ENCODE measurements at regions not wholly inside any gene's neighbourhood (a gene's known extent, or its start where the extent isn't known, plus 50 kb on each side); places are given as distances from the start of the nearest gene placed in this dataset.

DNA sequence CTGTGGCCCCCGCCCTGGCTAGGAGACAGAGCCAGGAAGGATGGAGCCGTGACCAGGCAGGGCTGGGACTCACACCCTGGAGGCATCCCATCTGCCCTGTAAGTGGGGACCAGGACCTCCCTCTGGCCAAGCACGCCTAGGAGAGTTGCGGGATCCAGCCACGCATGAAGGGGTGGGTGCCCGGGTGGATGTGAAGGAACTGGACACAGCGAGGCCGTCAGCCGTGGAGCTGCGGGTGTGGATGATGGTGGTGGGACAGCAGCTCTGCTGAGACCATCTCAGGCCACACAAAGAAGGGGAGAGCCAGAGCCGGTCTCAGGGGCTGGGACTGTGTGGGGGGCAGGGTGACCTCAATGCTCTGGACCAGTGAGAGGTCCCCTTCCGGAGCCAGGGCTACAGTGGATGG, 746.4 kb downstream of the BRD1 start:
- Histone ChIP-seq H3K36me3 (ENCODE audit: control insufficient read depth in 2 of 2, insufficient read depth in 2 of 2, low read length in 2 of 2) (no peaks in the 10 kb centered on the region), H3K4me3 (ENCODE audit: low read length in 2 of 2) (no peak overlapping the region), H3K4me1 (ENCODE audit: control insufficient read depth, insufficient read depth, low read length) (no peaks in the 10 kb centered on the region), H3K9ac (ENCODE audit: low read length in 2 of 2) (no peak overlapping the region), H3K27me3 (ENCODE audit: control insufficient read depth in 1 of 2, insufficient read depth in 2 of 2, low read length in 2 of 2) (peaks cover 0 to 2% of the 10 kb centered on the region in 2 donors), H3K9me3 (ENCODE audit: control insufficient read depth in 2 of 2, low read length in 2 of 2) (no peaks in the 10 kb centered on the region), H3K27ac (ENCODE audit: low read length) (no peak overlapping the region)

DNA sequence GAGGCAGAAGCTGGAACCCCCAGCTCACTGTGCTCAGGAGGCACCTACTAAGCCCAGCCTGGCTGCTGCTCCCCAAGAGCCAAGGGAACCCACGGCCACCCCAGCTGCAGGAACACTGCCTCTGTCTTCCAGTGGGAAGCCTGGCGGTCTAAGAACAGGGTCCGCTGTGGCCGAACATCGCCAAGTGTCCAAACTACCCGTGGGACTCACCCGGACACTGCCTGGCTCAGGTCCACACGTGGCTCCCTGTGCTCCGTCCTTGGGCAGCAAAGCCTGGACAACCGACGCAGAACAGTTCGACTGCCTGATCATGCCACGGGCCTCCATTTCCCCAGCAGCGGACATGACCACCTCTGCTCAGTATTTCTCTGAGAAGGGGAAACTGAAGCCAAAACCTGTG, 747.0 kb downstream of the BRD1 start:
- no peaks in the 10 kb centered on the region for H3K4me1 ChIP-seq (ENCODE audit: control insufficient read depth, insufficient read depth, low read length)
- H3K9me3 ChIP-seq (ENCODE audit: control insufficient read depth in 2 of 2, low read length in 2 of 2): no peaks in the 10 kb centered on the region
- no peak overlapping the region for H3K27ac ChIP-seq (ENCODE audit: low read length)
- H3K4me3 ChIP-seq (ENCODE audit: low read length in 2 of 2): no peak overlapping the region
- peaks cover 0 to 2% of the 10 kb centered on the region in 2 donors for H3K27me3 ChIP-seq (ENCODE audit: control insufficient read depth in 1 of 2, insufficient read depth in 2 of 2, low read length in 2 of 2)
- no peaks in the 10 kb centered on the region for H3K36me3 ChIP-seq (ENCODE audit: control insufficient read depth in 2 of 2, insufficient read depth in 2 of 2, low read length in 2 of 2)
- no peak overlapping the region for H3K9ac ChIP-seq (ENCODE audit: low read length in 2 of 2)

DNA sequence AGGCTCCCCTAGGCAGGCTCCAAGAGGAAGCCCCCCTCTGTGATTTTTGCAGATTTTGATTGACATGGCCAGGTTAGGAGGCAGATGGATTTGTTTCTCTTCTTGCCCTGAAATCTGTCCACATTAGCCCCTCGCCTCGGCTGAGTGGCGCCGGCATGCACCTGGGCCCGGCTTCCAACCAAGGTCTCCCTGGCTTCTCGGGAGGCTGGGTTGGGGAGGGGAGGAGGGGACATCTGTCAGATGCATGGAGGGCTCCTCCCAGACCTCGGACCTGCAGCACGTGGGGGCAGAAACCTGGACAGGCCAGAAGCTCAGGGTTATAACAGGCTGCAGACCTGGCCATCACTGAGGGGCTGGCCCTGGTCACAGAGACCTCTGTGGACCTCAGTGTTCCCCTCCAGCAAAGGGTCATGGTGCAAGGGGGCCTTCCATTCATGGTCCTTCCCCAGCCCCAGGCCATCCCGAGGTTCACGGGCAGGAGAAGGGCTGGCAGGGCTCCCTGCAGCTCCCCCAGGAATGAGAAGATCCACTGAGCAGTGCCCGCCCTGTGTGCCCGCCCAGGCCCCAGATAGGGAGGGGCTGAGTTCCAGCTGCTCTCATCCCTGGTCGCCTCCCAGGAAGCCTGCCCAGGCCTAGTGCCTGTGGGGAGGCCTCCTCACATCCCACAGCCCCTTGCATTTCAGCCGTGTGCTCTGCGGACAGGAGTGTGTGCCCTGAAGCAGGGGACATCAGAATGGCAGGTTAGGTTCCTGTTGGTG, 747.8 kb downstream of the BRD1 start:
- Histone ChIP-seq H3K27ac (ENCODE audit: low read length) (no peak overlapping the region), H3K4me1 (ENCODE audit: control insufficient read depth, insufficient read depth, low read length) (no peaks in the 10 kb centered on the region), H3K27me3 (ENCODE audit: control insufficient read depth in 1 of 2, insufficient read depth in 2 of 2, low read length in 2 of 2) (peaks cover 0 to 2% of the 10 kb centered on the region in 2 donors), H3K9ac (ENCODE audit: low read length in 2 of 2) (no peak overlapping the region), H3K36me3 (ENCODE audit: control insufficient read depth in 2 of 2, insufficient read depth in 2 of 2, low read length in 2 of 2) (no peaks in the 10 kb centered on the region), H3K4me3 (ENCODE audit: low read length in 2 of 2) (no peak overlapping the region), H3K9me3 (ENCODE audit: control insufficient read depth in 2 of 2, low read length in 2 of 2) (no peaks in the 10 kb centered on the region)

DNA sequence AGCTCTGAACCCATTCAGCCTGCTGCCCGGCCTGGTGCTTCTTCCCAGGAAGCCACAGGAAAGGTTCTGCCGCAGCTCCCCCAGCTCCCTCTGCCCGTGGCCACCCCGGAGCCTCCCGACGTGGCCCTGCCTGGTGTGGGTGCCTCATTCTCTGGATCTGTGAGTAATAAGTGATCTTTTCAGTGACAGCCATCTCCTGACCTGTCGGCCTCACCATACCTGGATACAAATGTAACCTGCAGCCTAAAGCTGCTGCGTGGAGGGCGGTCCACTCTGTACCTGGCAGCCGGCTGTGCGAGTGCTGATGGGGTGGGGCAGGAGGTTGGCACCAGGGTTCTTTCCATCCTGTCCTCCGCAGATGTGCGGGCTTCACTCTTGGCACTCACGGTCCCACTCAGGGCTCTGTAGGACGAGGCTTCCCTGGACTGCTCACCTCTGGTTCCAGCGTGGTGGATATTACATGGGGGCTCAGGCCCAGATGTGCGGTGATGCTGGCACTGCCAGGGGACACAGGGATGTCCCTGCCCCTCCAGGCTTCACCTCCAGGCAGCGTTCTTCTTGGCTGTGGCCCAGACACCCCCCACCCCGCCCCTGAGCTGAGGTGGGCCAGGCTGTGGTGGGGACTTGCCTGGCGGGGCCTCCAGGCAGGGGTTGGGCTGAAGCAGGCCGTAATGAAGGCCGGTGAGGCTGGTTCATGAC, 748.5 kb downstream of the BRD1 start:
- H3K36me3 ChIP-seq (ENCODE audit: control insufficient read depth in 2 of 2, insufficient read depth in 2 of 2, low read length in 2 of 2): no peaks in the 10 kb centered on the region
- H3K4me1 ChIP-seq (ENCODE audit: control insufficient read depth, insufficient read depth, low read length): no peaks in the 10 kb centered on the region
- no peak overlapping the region for H3K27ac ChIP-seq (ENCODE audit: low read length)
- no peaks in the 10 kb centered on the region for H3K9me3 ChIP-seq (ENCODE audit: control insufficient read depth in 2 of 2, low read length in 2 of 2)
- no peak overlapping the region for H3K4me3 ChIP-seq (ENCODE audit: low read length in 2 of 2)
- no peak overlapping the region for H3K9ac ChIP-seq (ENCODE audit: low read length in 2 of 2)
- peaks cover 0 to 4% of the 10 kb centered on the region in 2 donors for H3K27me3 ChIP-seq (ENCODE audit: control insufficient read depth in 1 of 2, insufficient read depth in 2 of 2, low read length in 2 of 2)

DNA sequence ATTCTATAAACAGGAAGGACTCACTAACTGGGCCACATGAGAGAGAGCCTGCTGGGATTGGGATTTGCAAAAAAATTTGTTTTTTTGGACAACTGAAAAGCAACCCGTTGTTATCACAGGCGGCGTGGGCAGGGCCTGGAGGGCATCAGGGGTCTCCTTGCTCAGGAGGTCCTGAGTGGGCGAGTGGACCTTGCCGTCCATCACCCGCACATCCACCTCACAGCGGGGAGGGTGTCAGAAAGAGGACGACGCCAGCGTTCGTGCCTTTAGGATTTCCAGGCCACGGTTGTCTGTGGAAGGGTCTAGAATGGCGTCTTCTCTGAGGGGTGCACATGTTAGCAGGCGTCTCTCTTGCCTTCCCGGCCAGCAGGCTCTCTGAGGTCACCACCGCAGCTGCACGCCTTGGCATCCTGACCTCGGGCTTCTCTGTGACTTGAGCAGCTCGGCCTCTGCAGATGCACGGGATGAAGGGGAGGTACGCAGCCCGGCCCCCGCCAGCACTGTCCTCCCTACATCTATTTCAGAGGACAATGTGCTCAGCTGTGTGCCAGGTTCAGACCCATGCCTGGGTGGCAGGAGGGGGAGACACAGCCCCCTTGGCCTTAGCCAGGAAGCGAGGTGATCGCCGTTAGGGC, 749.5 kb downstream of the BRD1 start:
- Histone ChIP-seq H3K27me3 (ENCODE audit: control insufficient read depth in 1 of 2, insufficient read depth in 2 of 2, low read length in 2 of 2) (peaks cover 0 to 2% of the 10 kb centered on the region in 2 donors), H3K27ac (ENCODE audit: low read length) (no peak overlapping the region), H3K9me3 (ENCODE audit: control insufficient read depth in 2 of 2, low read length in 2 of 2) (no peaks in the 10 kb centered on the region), H3K36me3 (ENCODE audit: control insufficient read depth in 2 of 2, insufficient read depth in 2 of 2, low read length in 2 of 2) (no peaks in the 10 kb centered on the region), H3K9ac (ENCODE audit: low read length in 2 of 2) (no peak overlapping the region), H3K4me1 (ENCODE audit: control insufficient read depth, insufficient read depth, low read length) (no peaks in the 10 kb centered on the region), H3K4me3 (ENCODE audit: low read length in 2 of 2) (no peak overlapping the region)

DNA sequence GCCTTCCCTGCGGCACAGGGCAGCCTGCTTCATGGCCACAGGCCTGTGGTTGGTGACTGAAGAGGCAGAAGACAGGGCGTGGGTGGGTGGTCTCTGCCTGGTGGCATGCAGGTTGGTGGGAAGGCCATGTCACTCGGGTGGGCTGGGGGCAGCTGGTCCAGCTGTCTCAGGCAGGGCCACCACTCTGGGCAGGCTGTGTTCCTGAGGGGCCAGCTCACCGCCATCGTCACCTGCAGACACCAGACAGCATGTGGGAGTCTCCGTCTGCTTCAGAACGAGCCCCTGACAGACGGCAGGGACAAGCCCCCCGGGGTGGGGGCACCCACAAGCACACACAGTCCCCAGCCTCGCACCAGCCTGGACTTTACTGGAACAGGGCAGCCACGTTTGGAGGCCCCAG, 750.1 kb downstream of the BRD1 start:
- Histone ChIP-seq H3K36me3 (ENCODE audit: control insufficient read depth in 2 of 2, insufficient read depth in 2 of 2, low read length in 2 of 2) (no peaks in the 10 kb centered on the region), H3K4me1 (ENCODE audit: control insufficient read depth, insufficient read depth, low read length) (no peaks in the 10 kb centered on the region), H3K27me3 (ENCODE audit: control insufficient read depth in 1 of 2, insufficient read depth in 2 of 2, low read length in 2 of 2) (peaks cover 0 to 2% of the 10 kb centered on the region in 2 donors), H3K4me3 (ENCODE audit: low read length in 2 of 2) (no peak overlapping the region), H3K27ac (ENCODE audit: low read length) (no peak overlapping the region), H3K9me3 (ENCODE audit: control insufficient read depth in 2 of 2, low read length in 2 of 2) (no peaks in the 10 kb centered on the region), H3K9ac (ENCODE audit: low read length in 2 of 2) (no peak overlapping the region)

DNA sequence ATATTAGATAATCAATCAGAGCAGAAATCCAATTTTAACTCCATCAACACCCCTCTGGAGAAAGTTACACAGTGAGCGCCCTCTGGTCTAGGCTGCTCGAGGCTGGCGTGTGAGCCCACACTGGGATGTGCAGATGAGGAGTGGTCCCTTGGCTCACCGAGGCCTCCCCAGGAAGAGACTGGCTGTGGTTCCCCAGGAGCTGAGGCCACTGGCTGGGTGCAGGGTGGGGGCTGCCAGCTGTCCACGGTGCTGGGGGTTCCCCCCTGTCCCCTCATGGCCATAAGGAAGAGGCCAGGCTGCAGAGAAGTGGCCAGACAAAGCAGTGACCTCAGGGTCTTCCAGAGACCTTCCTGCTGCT, 750.7 kb downstream of the BRD1 start:
- Histone ChIP-seq H3K36me3 (ENCODE audit: control insufficient read depth in 2 of 2, insufficient read depth in 2 of 2, low read length in 2 of 2) (no peaks in the 10 kb centered on the region), H3K9me3 (ENCODE audit: control insufficient read depth in 2 of 2, low read length in 2 of 2) (no peaks in the 10 kb centered on the region), H3K27ac (ENCODE audit: low read length) (no peak overlapping the region), H3K4me3 (ENCODE audit: low read length in 2 of 2) (no peak overlapping the region), H3K27me3 (ENCODE audit: control insufficient read depth in 1 of 2, insufficient read depth in 2 of 2, low read length in 2 of 2) (peaks cover 0 to 2% of the 10 kb centered on the region in 2 donors), H3K9ac (ENCODE audit: low read length in 2 of 2) (no peak overlapping the region), H3K4me1 (ENCODE audit: control insufficient read depth, insufficient read depth, low read length) (no peaks in the 10 kb centered on the region)

DNA sequence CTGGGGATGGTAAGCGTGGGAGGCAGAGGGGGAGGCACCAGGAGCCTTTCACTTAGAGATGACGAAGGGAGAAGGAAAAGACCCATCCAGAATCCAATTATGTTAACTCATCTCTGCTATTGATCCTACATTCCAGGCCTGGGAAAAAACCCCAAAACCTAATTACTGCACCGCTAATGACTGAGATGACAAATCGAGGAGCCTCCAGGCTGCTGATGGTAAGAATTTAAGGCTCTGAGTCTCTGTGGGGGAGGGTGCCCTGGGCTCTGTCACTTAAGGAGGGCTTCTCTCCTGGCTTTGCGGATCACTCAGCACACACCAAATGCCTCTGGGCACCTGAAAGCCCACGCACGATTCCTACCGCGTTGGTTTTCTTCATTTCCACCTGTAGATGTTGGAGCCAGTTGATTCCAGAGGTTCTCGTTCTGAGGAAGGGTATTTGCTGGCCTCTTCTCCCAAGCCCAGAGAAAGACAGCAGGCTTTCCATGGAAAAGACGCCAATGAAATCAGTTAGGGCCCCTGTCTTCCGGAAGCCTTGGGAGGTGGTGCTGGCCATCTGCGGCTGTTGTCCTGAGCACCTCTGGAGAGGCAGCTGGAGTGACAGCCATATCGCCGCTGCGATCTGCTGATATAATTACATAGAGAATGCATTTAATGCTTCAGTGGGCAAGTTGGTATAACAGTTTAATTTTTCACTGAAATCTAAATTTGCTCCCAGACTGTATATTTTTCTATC, 751.2 kb downstream of the BRD1 start:
- Histone ChIP-seq H3K27ac (ENCODE audit: low read length) (no peak overlapping the region), H3K36me3 (ENCODE audit: control insufficient read depth in 2 of 2, insufficient read depth in 2 of 2, low read length in 2 of 2) (no peaks in the 10 kb centered on the region), H3K4me1 (ENCODE audit: control insufficient read depth, insufficient read depth, low read length) (no peaks in the 10 kb centered on the region), H3K27me3 (ENCODE audit: control insufficient read depth in 1 of 2, insufficient read depth in 2 of 2, low read length in 2 of 2) (peaks cover 0 to 2% of the 10 kb centered on the region in 2 donors), H3K9ac (ENCODE audit: low read length in 2 of 2) (no peak overlapping the region), H3K9me3 (ENCODE audit: control insufficient read depth in 2 of 2, low read length in 2 of 2) (no peaks in the 10 kb centered on the region), H3K4me3 (ENCODE audit: low read length in 2 of 2) (no peak overlapping the region)

DNA sequence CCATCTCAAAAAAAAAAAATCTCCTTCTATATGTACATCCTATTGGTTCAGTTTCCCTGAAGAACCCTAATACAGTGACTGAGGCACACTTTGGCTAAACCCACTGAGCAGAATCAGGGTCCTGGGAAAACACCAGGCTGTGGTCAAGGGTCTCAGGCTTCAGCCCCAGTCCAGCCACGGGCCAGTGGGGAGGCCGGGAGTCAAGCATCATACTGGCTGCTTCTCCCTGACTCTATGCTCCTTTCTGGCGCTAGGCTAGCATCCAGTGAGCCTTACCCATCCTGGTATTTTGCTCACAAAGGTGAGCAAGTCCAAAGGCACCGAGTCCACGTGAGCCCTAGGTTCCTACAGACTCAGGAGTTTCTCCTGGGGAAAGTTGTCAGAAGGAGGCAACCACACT, 752.5 kb downstream of the BRD1 start:
- H3K27me3 ChIP-seq (ENCODE audit: control insufficient read depth in 1 of 2, insufficient read depth in 2 of 2, low read length in 2 of 2): peaks cover 0 to 2% of the 10 kb centered on the region in 2 donors
- no peaks in the 10 kb centered on the region for H3K4me1 ChIP-seq (ENCODE audit: control insufficient read depth, insufficient read depth, low read length)
- H3K9ac ChIP-seq (ENCODE audit: low read length in 2 of 2): no peak overlapping the region
- no peak overlapping the region for H3K4me3 ChIP-seq (ENCODE audit: low read length in 2 of 2)
- no peaks in the 10 kb centered on the region for H3K9me3 ChIP-seq (ENCODE audit: control insufficient read depth in 2 of 2, low read length in 2 of 2)
- H3K27ac ChIP-seq (ENCODE audit: low read length): no peak overlapping the region
- no peaks in the 10 kb centered on the region for H3K36me3 ChIP-seq (ENCODE audit: control insufficient read depth in 2 of 2, insufficient read depth in 2 of 2, low read length in 2 of 2)

DNA sequence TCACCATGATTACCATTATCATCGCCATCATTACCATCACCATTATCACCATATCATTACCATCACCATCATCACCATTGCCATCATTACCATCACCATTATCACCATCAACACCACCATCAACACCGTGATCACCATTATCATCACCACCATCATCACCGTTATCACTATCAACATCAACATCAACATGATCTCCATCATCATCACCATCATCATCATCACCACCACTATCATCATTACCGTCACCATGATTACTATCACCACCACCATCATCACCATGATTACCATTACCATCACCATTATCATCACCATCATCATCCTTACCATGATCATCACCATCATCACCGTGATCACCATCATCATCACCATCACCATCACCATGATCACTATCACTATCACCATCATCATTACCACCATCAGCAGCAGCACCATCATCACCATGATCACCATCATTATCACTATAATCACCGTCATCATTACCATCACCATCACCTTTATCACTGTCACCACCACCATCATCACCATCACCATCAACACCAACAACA, 753.7 kb downstream of the BRD1 start:
- Histone ChIP-seq H3K4me1 (ENCODE audit: control insufficient read depth, insufficient read depth, low read length) (no peaks in the 10 kb centered on the region), H3K36me3 (ENCODE audit: control insufficient read depth in 2 of 2, insufficient read depth in 2 of 2, low read length in 2 of 2) (no peaks in the 10 kb centered on the region), H3K27me3 (ENCODE audit: control insufficient read depth in 1 of 2, insufficient read depth in 2 of 2, low read length in 2 of 2) (peaks cover 0 to 2% of the 10 kb centered on the region in 2 donors), H3K9me3 (ENCODE audit: control insufficient read depth in 2 of 2, low read length in 2 of 2) (no peaks in the 10 kb centered on the region), H3K27ac (ENCODE audit: low read length) (no peak overlapping the region), H3K4me3 (ENCODE audit: low read length in 2 of 2) (no peak overlapping the region), H3K9ac (ENCODE audit: low read length in 2 of 2) (no peak overlapping the region)

All from stomach smooth muscle (tissue), 2 donors.